C4-2B (cell line): ENCODE measurements at regions not wholly inside any gene's neighbourhood (a gene's known extent, or its start where the extent isn't known, plus 50 kb on each side); places are given as distances from the start of the nearest gene placed in this dataset.

Experiments
- CTCF ChIP-seq: fragments of 450-650 bp; conservative IDR thresholded peaks from 2 replicates; pipeline ENCODE4 v1.5.1; 2017; ENCODE audit warnings: mild to moderate bottlenecking
- ZFX ChIP-seq: fragments of 450-650 bp; IDR thresholded peaks from 2 replicates; pipeline ENCODE4 v1.6.1; 2017

DNA sequence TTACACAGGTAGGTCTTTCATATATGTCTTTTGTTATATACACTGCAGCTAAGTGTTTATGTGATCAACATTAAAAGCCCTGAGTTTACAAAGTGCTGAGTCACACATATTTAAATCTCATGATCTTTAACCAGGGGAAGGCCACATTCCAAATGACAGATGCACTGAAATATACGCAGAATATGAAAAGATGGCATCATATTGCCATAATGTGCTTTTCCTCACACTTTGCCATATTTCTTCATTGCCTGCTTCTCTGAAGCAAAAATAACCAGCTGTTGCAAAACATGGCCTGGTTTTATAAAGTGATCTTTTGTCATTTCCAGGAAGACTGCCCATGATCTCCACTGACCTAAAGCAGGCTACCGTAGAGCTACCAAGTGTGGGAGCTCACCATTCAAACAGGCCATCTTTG is 93.5 kb upstream of the MAPRE2 start:
- TF ChIP-seq CTCF (no peak), ZFX (no peak)
